Progenitor cell of endocrine pancreas (in vitro differentiated cells): ENCODE measurements at regions not wholly inside any gene's neighbourhood (a gene's known extent, or its start where the extent isn't known, plus 50 kb on each side); places are given as distances from the start of the nearest gene placed in this dataset.
"Not testable (repeated sequence)": the region's sequence is repeated elsewhere in the genome, so short reads cannot be mapped to it uniquely, and the experiment has no call there.

ENCODE experiments used
- DNase-seq: peaks from one replicate; pipeline ENCODE4 v3.0.0; 2021; ENCODE audit warnings: low spot score; ENCODE audit not compliant: unreplicated experiment
- H3K27ac Mint-ChIP-seq: 2 replicates; pipeline ENCODE4 v1.8.0; 2021; ENCODE audit warnings: mild to moderate bottlenecking, moderate library complexity, mixed read lengths
- H3K27me3 Mint-ChIP-seq: 2 replicates; pipeline ENCODE4 v1.8.0; 2021; ENCODE audit warnings: mixed read lengths
- H3K36me3 Mint-ChIP-seq: 2 replicates; pipeline ENCODE4 v1.8.0; 2022; ENCODE audit warnings: mixed read lengths; ENCODE audit not compliant: insufficient read depth
- H3K4me1 Mint-ChIP-seq: 2 replicates; pipeline ENCODE4 v1.8.0; 2021; ENCODE audit warnings: low read depth, mixed read lengths
- H3K4me3 Mint-ChIP-seq: 2 replicates; pipeline ENCODE4 v1.8.0; 2021; ENCODE audit warnings: low read depth, mild to moderate bottlenecking, moderate library complexity, mixed read lengths
- H3K9me3 Mint-ChIP-seq: 2 replicates; pipeline ENCODE4 v1.8.0; 2021; ENCODE audit warnings: low read depth, mixed read lengths
- CTCF ChIP-seq: fragments of 200-600 bp; sonication (generic); IDR thresholded peaks from one replicate; pipeline ENCODE4 v1.5.0; 2021; ENCODE audit warnings: antibody characterized with exemption, mild to moderate bottlenecking; ENCODE audit not compliant: unreplicated experiment

GRCh38 chr6:159395609-159396008, 226.4 kb downstream of the FNDC1 start:
- H3K36me3 Mint-ChIP-seq: no peaks in the 10 kb centered on the region
- no peak for DNase-seq
- no peaks in the 10 kb centered on the region for H3K4me1 Mint-ChIP-seq
- peaks cover 8% of the 10 kb centered on the region for H3K9me3 Mint-ChIP-seq
- H3K4me3 Mint-ChIP-seq: no peak overlapping the region
- H3K27ac Mint-ChIP-seq: no peak overlapping the region
- H3K27me3 Mint-ChIP-seq: peaks cover 12% of the 10 kb centered on the region
- TF ChIP-seq CTCF: no peak

- H3K36me3 Mint-ChIP-seq, H3K9me3 Mint-ChIP-seq, H3K4me1 Mint-ChIP-seq, H3K4me3 Mint-ChIP-seq, DNase-seq, H3K27ac Mint-ChIP-seq: not testable (repeated sequence)
- H3K27me3 Mint-ChIP-seq: peaks cover 14% of the 10 kb centered on the region
Measured at GRCh38 chr6:159392695-159393094, 223.5 kb downstream of the FNDC1 start.

GRCh38 chr6:159390381-159390780, 221.2 kb downstream of the FNDC1 start:
- no peak overlapping the region for H3K4me3 Mint-ChIP-seq
- H3K27me3 Mint-ChIP-seq: peaks cover 11% of the 10 kb centered on the region
- no peak overlapping the region for H3K27ac Mint-ChIP-seq
- no peak for DNase-seq
- peaks cover 9% of the 10 kb centered on the region for H3K4me1 Mint-ChIP-seq
- no peaks in the 10 kb centered on the region for H3K36me3 Mint-ChIP-seq
- TF ChIP-seq CTCF: no peak
- peaks cover 8% of the 10 kb centered on the region for H3K9me3 Mint-ChIP-seq

GRCh38 chr6:159389695-159390094, 220.5 kb downstream of the FNDC1 start:
- no peak for DNase-seq
- no peaks in the 10 kb centered on the region for H3K36me3 Mint-ChIP-seq
- H3K27me3 Mint-ChIP-seq: peaks cover 8% of the 10 kb centered on the region
- peaks cover 8% of the 10 kb centered on the region for H3K9me3 Mint-ChIP-seq
- no peak for TF ChIP-seq CTCF
- no peak overlapping the region for H3K27ac Mint-ChIP-seq
- H3K4me3 Mint-ChIP-seq: no peak overlapping the region
- peaks cover 9% of the 10 kb centered on the region for H3K4me1 Mint-ChIP-seq

- no peak for TF ChIP-seq CTCF
- Mint-ChIP-seq H3K4me3 (no peak overlapping the region), H3K27ac (no peak overlapping the region)
Measured at GRCh38 chr6:159380114-159380513, 210.9 kb downstream of the FNDC1 start.

GRCh38 chr6:159378411-159379328, 209.5 kb downstream of the FNDC1 start:
- DNase-seq: no peak
- no peaks in the 10 kb centered on the region for H3K9me3 Mint-ChIP-seq
- peaks cover 9% of the 10 kb centered on the region for H3K27me3 Mint-ChIP-seq
- H3K4me1 Mint-ChIP-seq: no peaks in the 10 kb centered on the region
- no peak overlapping the region for H3K4me3 Mint-ChIP-seq
- no peaks in the 10 kb centered on the region for H3K36me3 Mint-ChIP-seq
- TF ChIP-seq CTCF: no peak
- H3K27ac Mint-ChIP-seq: no peak overlapping the region

More at GRCh38 chr6:159380114-159380513, 210.9 kb downstream of the FNDC1 start:
- Mint-ChIP-seq H3K4me1 (no peaks in the 10 kb centered on the region), H3K36me3 (no peaks in the 10 kb centered on the region), H3K27me3 (peaks cover 9% of the 10 kb centered on the region), H3K9me3 (no peaks in the 10 kb centered on the region)
- DNase-seq: no peak
